ENCODE measurements at regions not wholly inside any gene's neighbourhood (a gene's known extent, or its start where the extent isn't known, plus 50 kb on each side); places are given as distances from the start of the nearest gene placed in this dataset.

DNA sequence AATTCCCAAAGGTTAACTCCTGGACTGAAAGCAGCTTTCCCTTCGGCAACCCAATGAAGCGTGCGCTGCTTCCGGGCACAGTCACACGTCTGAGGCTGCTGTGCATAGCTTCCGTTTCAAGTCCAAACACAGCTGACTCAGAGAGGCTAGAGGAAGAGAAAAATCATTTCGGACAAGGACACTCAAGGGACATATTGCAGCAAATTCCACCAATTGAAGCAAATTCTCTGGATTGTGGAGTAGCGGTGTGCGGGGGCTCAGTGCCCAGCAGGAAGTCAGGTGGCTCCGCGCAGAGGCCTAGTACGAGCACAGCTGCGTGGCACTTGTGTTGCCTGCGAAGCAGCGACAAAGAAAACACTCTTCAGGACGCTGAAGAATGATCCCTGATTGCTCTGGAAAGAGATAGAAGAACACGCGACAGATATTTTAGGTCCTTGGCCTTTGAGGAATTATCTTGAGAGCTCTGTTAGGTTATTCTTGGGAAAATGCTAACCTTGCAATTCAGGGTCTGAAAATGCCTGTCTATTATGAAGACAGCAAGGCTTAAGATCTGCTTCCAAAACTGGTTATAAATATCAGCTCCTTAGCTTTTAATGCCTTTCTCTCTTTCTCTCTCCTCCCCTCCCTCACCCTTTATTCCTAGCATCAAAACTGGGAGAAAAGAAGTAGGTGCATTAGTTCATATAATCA, 352.6 kb upstream of the DLGAP1 start:
- Histone ChIP-seq H3K4me2 (replicated peaks; ENCODE audit: low read depth, low read length, poor library complexity, severe bottlenecking) (no peak overlapping the region), H3K9ac (ENCODE audit: low read length) (no peak overlapping the region), H3K27me3 (replicated peaks in 1 of 4; ENCODE audit: control extremely low read depth in 1 of 4, control insufficient read depth in 3 of 4, insufficient read depth in 4 of 4, low read length in 3 of 4) (no peaks in the 10 kb centered on the region), H4K20me1 (ENCODE audit: control insufficient read depth, insufficient read depth, low read length, poor library complexity, severe bottlenecking) (no peaks in the 10 kb centered on the region), H3K9me3 (ENCODE audit: control extremely low read depth in 1 of 3, control insufficient read depth in 2 of 3, insufficient read depth in 1 of 3, low read length in 2 of 3) (peaks cover 0 to 9% (median 0%) of the 10 kb centered on the region in 3 donors), H3K36me3 (replicated peaks in 1 of 2; ENCODE audit: control extremely low read depth in 1 of 2, control insufficient read depth in 1 of 2, extremely low read depth in 1 of 2, insufficient read depth in 2 of 2, low read length in 1 of 2) (no peaks in the 10 kb centered on the region), H3K4me3 (ENCODE audit: control extremely low read depth in 1 of 5, extremely low read depth in 1 of 5, insufficient read depth in 1 of 5, low read depth in 2 of 5, low read length in 4 of 5) (no peak overlapping the region), H2AFZ (ENCODE audit: insufficient read depth, low read depth, low read length, poor library complexity, severe bottlenecking) (no peak overlapping the region), H3K27ac (ENCODE audit: low read length in 2 of 2) (no peak overlapping the region), H3K4me1 (ENCODE audit: control insufficient read depth in 2 of 2, insufficient read depth in 2 of 2, low read length in 2 of 2) (no peaks in the 10 kb centered on the region), H3K79me2 (ENCODE audit: control insufficient read depth, insufficient read depth, low read length) (no peaks in the 10 kb centered on the region)
- Mint-ChIP-seq H3K27ac (no peak overlapping the region), H3K27me3 (no peaks in the 10 kb centered on the region), H3K4me1 (no peaks in the 10 kb centered on the region), H3K4me3 (no peak overlapping the region), H3K9me3 (ENCODE audit: insufficient read depth) (no peaks in the 10 kb centered on the region)
- intact Hi-C loops (cut with micrococcal nuclease): no loop called here
- ATAC-seq (ENCODE audit: low read depth): no peak
- DNase-seq: no peak
- WGBS (ENCODE audit: insufficient coverage): 92% methylated on average over 16 of the region's 18 CpGs
- ChIA-PET CTCF (no interaction called here), POLR2A (no interaction called here)
- TF ChIP-seq CTCF (IDR thresholded peaks at IDR 0.05) (no peak), EZH2 (IDR thresholded peaks at IDR 0.05; ENCODE audit: borderline replicate concordance, insufficient read depth, low read depth, low read length, poor library complexity, severe bottlenecking) (no peak)

DNA sequence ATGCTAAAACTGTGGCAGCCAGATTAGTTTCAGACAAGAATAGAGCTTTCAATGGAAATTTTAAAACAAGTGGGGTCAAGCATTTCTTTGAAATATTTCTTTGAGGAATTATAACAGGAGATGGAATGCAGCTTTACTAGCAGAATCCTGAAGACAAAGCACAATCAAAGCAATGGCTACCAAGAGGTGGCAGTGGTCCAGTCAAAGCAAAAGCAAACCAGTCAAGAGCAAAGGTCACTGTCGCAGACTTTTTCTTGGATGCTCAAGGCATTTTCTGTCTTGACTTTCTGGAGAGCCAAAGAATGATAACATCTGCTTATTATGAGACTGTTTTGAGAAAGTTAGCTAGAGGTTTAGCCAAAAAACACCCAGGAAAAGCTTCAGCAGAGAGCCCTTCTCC, 351.2 kb upstream of the DLGAP1 start:
- ChIA-PET POLR2A (no interaction called here), CTCF (no interaction called here)
- Mint-ChIP-seq H3K4me3 (no peak overlapping the region), H3K27me3 (no peaks in the 10 kb centered on the region), H3K27ac (no peak overlapping the region), H3K4me1 (no peaks in the 10 kb centered on the region), H3K9me3 (ENCODE audit: insufficient read depth) (no peaks in the 10 kb centered on the region)
- DNase-seq (no peak), ATAC-seq (ENCODE audit: low read depth) (no peak)
- Histone ChIP-seq H2AFZ (ENCODE audit: insufficient read depth, low read depth, low read length, poor library complexity, severe bottlenecking) (no peak overlapping the region), H3K27me3 (replicated peaks in 1 of 4; ENCODE audit: control extremely low read depth in 1 of 4, control insufficient read depth in 3 of 4, insufficient read depth in 4 of 4, low read length in 3 of 4) (no peaks in the 10 kb centered on the region), H3K4me2 (replicated peaks; ENCODE audit: low read depth, low read length, poor library complexity, severe bottlenecking) (no peak overlapping the region), H3K79me2 (ENCODE audit: control insufficient read depth, insufficient read depth, low read length) (no peaks in the 10 kb centered on the region), H3K27ac (ENCODE audit: low read length in 2 of 2) (no peak overlapping the region), H3K4me1 (ENCODE audit: control insufficient read depth in 2 of 2, insufficient read depth in 2 of 2, low read length in 2 of 2) (no peaks in the 10 kb centered on the region), H3K9ac (ENCODE audit: low read length) (no peak overlapping the region), H3K9me3 (ENCODE audit: control extremely low read depth in 1 of 3, control insufficient read depth in 2 of 3, insufficient read depth in 1 of 3, low read length in 2 of 3) (peaks cover 0 to 9% (median 0%) of the 10 kb centered on the region in 3 donors), H3K4me3 (ENCODE audit: control extremely low read depth in 1 of 5, extremely low read depth in 1 of 5, insufficient read depth in 1 of 5, low read depth in 2 of 5, low read length in 4 of 5) (no peak overlapping the region), H4K20me1 (ENCODE audit: control insufficient read depth, insufficient read depth, low read length, poor library complexity, severe bottlenecking) (no peaks in the 10 kb centered on the region), H3K36me3 (replicated peaks in 1 of 2; ENCODE audit: control extremely low read depth in 1 of 2, control insufficient read depth in 1 of 2, extremely low read depth in 1 of 2, insufficient read depth in 2 of 2, low read length in 1 of 2) (no peaks in the 10 kb centered on the region)
- TF ChIP-seq EZH2 (IDR thresholded peaks at IDR 0.05; ENCODE audit: borderline replicate concordance, insufficient read depth, low read depth, low read length, poor library complexity, severe bottlenecking) (no peak), CTCF (IDR thresholded peaks at IDR 0.05) (no peak)
- intact Hi-C loops (cut with micrococcal nuclease): no loop called here
- 100% methylated on average over 1 of the region's 1 CpG for WGBS (ENCODE audit: insufficient coverage)

All from B cell (primary cell).